ENCODE measurements at regions not wholly inside any gene's neighbourhood (a gene's known extent, or its start where the extent isn't known, plus 50 kb on each side); places are given as distances from the start of the nearest gene placed in this dataset.
"Not testable (repeated sequence)": the region's sequence is repeated elsewhere in the genome, so short reads cannot be mapped to it uniquely, and the experiment has no call there.

DNA sequence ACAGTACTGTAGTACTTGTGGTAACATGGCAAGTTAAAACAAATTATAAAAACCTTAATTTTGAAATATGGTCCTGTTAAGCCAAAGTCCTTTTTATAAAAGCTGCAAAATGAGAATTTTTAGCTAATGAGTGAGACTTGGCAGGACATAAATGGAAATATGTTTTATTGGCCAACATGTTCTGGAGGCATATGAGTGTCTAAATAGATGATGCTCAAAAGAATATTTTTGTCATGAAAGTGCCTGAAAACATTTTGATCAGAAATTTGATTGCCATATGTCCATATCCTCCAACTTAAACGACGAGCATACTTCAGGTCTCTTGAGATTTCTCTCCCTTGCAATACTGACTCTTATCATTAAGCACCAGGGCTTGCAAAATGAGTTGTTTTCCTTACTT, 972.6 kb downstream of the TMTC2 start:
- no peak for DNase-seq

GRCh38 chr12:83656004-83656403, 969.3 kb downstream of the TMTC2 start:
- no peak for DNase-seq

GRCh38 chr12:83642205-83642604, 955.5 kb downstream of the TMTC2 start:
- no peak for DNase-seq

DNA sequence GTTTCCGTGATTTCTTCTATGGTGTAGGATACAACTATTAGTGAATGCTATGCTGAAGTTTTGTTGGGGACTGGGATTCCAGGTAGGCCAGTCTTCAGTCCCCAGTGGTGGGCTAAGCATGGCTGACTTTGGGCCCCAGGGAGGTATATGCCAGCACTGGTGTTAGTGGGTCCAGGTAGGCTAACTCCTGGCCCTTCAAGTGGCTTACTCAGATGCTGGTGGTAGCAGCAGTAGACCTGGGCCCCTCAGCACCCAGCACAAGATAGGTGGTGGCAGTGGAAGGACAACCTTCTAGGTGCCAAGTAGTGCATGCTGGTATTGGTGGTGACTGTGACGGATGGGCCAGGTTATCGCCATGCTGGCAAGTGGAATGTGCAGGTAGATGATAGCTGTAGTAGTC, 955.1 kb downstream of the TMTC2 start:
- no peak for DNase-seq

GRCh38 chr12:83634726-83635267, 948.1 kb downstream of the TMTC2 start:
- DNase-seq: no peak

- DNase-seq: no peak
Observed at GRCh38 chr12:83630526-83630925, 943.8 kb downstream of the TMTC2 start.

DNA sequence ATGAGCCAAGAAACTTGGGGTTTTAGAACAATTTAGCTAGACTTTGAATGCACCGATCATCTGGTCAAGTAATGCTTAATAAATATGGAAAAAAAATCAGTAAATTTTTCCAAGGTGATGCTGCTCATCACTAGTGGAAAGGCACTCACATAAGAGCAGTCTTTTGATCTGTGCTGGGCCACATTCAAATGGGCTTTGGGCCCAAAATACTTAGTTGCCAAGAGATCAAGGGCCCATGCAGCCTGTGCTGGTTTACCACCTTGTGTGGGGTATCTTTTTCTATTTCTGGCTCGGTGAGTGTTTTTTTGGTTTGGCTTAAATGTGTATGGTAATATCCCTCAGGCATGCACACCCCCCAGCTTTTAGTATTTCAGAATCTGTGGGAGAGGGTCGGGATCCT, 943.2 kb downstream of the TMTC2 start:
- DNase-seq: no peak

DNA sequence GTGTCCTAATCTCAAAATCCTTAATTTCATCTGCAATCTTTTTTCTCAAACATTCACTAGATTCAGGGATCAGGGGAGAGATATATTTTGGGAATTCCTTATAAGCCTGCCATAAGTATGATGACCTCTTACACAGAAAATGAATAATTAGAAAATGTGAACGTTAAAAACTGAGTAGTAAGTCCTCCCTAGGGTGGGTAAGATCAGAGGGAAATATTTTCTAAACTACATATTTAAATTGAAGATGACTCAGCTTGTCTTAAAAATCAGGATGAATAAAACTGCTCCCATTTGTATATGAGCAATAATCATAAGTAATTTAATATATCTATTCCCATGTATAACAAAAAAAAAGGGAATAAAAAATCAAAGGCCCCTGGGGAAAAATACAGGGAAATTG, 935.5 kb downstream of the TMTC2 start:
- DNase-seq: no peak

GRCh38 chr12:83619973-83620372, 933.3 kb downstream of the TMTC2 start:
- DNase-seq: no peak

DNA sequence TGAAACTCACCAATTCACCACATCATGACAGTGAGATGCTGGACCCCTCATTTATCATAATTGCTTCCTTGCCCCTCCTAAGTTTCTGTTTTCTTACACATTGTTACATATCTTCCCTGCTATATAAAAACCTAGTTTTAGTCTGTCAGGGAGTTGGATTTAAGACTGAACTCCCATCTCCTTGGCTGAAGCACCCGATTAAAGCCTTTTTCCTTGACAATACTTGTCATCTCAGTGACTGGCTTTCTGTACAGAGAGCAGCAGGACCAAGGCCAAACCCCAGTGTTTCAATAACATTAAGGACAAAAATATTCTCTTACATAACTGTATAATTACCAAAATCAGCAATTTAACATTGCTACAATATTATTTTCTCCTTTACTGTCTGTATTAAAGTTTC, 928.4 kb downstream of the TMTC2 start:
- no peak for DNase-seq

DNA sequence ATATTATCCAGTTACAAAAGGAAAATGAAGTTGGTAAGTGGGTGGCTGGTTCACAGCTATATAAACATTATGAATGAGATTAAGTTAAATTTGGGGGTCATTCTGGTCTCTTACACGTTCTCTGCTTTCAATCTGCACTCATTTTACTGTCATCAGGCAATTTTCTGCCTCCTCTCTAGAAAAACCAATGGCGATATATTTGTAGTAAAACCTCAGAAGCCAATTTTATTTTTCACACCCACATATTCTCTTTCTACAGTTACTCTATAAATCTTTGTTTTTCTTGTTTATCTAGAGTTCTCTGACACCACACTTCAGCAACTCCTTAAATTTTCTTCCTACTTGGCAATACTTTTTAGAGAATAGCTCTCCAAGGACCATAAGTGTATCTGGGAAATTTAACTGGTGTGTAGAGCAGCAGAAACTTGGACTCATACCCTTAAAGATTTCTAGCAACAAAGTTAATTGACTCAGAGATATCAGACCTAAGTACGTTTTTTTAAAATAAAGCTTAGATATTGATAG, 926.9 kb downstream of the TMTC2 start:
- no peak for DNase-seq

DNA sequence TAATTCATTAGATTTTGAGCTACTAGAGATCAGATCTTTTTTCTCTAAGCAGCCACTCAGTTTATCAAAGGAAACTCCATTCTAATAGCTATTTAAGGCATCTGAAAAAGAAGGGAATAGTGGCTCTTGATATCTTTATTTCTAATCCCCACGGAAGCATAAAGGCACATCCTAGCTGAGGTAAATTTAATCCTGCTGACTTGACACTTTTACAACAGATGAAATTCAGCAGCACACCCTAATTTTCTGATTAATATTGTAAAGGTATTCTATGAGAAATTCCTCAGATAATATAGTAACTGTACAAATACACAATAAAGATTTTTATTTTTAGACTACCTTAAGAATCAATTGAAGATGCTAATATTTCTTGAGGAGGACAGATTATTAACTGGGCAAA, 916.4 kb downstream of the TMTC2 start:
- DNase-seq: no peak

GRCh38 chr12:83575326-83575725, 888.6 kb downstream of the TMTC2 start:
- DNase-seq: no peak

GRCh38 chr12:83574142-83574541, 887.4 kb downstream of the TMTC2 start:
- DNase-seq: no peak

DNA sequence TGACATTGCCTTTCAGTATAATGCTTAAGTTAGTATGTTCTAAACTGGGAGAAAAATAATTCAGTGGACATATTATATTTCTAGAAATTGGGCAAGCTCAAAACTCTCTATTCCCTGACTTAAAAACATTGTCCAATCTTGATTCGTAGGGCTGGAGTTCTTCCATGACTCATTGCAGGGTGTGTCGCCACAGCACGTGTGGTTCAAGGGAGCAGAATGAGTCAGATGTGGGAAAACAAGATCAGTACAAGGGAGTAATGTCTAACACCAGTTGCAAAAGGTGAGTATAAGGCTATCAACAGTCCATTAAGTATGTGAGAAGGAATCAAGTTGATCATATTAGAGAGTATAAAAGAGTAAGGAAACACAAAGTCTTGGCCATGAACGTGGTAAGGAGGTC, 887.0 kb downstream of the TMTC2 start:
- no peak for DNase-seq

GRCh38 chr12:83559650-83560049, 872.9 kb downstream of the TMTC2 start:
- no peak for DNase-seq

GRCh38 chr12:83556040-83556439, 869.3 kb downstream of the TMTC2 start:
- not testable (repeated sequence) for DNase-seq

- no peak for DNase-seq
Observed at GRCh38 chr12:83541446-83541845, 854.7 kb downstream of the TMTC2 start.

- DNase-seq: no peak
Observed at GRCh38 chr12:83538361-83538965, 851.8 kb downstream of the TMTC2 start.

- DNase-seq: no peak
Observed at GRCh38 chr12:83537428-83538053, 850.8 kb downstream of the TMTC2 start.

- no peak for DNase-seq
Observed at GRCh38 chr12:83536496-83536895, 849.8 kb downstream of the TMTC2 start.

- DNase-seq: no peak
Observed at GRCh38 chr12:83528571-83528970, 841.9 kb downstream of the TMTC2 start.

DNA sequence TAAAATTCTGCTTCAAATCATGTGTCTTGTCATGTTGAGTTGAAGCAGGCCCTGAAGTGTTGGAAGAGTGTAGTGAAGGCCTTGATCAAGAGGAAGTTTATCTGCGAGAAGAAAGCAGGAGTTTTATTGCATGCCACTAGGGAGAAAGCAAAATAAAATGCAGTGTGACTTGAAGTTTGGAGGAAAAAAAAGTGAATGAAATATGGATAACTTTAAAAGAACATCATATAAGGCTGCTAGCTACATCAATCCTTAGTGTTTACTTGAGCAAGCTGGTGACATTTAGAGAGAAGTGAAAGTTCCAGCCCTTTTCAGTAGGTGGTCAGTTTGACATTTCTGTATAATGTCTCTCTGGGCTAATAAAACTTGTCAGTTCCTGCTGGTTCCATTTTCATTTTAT, 841.1 kb downstream of the TMTC2 start:
- no peak for DNase-seq

- no peak for DNase-seq
Observed at GRCh38 chr12:83515306-83516026, 828.8 kb downstream of the TMTC2 start.

Measured in activated CD4-positive, alpha-beta T cell treated with anti-CD3 and anti-CD28 coated beads, Interleukin-2, amount 50 U/mL, for 48 hours (primary cell).